NCI-H345 treated with DMSO at 0.1 percent for 48 hours (cell line): ENCODE measurements at regions not wholly inside any gene's neighbourhood (a gene's known extent, or its start where the extent isn't known, plus 50 kb on each side); places are given as distances from the start of the nearest gene placed in this dataset.

Experiments used
- DNase-seq: peaks from one replicate; lab custom pipeline; 2025; ENCODE audit not compliant: unreplicated experiment; lab: John Stamatoyannopoulos, UW

DNA sequence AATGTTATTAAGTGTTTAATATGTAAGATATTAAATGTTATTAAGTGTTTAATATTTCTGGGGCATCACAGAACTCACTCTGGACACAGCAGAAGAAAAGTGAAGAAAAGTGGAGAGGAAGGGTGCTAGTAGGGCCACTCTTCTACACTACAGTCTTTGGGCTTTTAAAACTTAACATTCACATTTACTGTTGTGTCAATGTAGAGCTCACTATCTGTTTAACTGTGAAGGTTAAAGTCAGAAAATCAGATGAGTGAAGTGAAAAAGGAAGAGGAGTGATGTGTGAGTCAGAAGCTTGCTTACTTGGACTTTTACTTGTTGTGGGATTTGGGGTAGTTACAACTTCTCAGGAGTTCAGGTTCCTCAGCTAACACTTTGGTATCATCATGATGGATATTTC is 145.3 kb upstream of the DNAJC19 start:
- no peak for DNase-seq

DNA sequence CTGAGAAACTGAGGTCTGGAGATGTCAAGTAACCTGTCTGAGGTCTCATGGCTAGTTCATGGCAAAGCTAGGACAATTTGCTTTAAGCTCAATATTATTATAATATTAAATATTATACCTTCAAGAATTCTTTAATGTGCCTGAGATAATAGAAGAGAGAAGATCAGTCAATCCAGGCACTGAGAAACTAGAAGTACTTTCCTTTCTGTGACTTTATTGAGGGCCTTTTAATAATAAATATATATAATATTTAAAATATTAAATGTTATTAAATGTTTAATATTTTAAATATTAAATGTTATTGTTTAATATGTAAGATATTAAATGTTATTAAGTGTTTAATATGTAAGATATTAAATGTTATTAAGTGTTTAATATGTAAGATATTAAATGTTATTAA is 144.3 kb upstream of the DNAJC19 start:
- DNase-seq = no peak

DNA sequence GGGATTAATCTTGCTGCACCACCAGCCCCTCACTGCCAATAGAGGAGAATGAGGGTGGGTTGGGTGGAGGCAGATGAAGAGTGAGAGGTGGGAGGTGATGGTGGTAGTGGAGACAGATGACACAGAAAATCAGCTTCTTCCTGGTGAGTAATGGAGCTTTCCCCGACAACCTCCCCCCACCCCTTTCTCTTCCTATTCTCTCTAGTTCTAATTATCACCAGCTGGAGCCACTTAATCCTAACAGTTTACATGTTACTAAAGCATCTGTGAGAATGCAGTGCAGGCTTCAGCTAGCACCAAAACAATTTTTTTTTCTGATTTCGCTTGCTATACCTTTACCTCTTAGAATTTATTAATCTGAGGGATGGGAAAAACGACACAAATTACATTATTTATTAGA is 116.1 kb upstream of the DNAJC19 start:
- DNase-seq = no peak

DNA sequence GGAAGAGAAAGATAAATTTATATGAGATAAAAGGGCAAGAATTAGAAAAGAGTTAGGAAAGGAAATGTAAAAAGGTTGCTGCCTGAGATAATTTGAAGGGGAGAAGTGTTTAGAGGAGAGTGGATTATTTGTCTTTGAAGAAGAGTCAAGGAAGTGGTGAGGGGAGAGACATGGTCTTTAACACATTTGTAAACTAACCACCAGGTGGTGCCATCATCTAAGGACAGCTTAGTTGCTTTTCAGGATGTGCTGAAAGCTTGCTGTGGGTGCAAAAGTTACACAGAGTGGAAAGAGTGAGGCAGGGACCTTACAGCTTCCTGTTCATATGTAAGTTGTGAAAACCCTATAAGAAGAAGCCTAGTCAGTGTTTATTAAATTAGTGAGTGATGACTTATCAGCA is 114.1 kb upstream of the DNAJC19 start:
- no peak for DNase-seq

DNA sequence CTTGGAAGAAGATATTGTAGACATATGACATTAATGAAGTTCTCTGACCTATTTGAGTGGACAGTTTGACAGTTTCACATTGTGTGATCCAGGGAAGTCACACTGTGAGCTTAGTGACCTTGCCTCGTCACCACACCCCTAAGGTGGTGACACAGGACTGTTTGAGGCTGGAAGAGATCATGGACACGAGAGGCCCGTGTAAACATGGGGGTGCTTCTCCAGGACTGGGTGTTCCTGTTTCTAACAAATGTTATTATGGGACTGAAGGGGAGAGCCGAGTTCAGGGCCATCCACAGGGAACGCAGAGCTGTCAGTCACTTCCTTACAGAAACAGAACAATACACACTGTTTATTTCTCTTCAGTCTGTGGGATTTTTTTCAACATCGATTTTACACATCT is 96.5 kb upstream of the DNAJC19 start:
- no peak for DNase-seq

DNA sequence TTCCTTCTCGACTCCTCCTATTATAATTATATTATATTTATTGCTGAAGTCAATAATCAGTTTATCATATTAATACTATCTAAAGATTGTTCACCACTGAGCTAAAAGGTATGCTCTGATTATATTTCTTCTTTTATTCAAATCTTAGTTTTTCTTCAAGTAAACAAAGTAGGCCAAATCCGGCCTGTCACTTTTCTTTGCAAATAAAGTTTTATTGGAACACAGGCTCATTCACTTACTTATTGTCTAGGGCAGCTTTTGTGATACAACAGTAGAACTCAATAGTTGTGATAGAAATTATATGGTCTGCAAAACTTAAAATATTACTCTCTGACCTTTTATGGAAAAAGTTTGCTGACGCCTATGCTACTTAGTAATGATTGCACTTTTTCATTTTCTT is 92.4 kb upstream of the DNAJC19 start:
- DNase-seq = no peak

DNA sequence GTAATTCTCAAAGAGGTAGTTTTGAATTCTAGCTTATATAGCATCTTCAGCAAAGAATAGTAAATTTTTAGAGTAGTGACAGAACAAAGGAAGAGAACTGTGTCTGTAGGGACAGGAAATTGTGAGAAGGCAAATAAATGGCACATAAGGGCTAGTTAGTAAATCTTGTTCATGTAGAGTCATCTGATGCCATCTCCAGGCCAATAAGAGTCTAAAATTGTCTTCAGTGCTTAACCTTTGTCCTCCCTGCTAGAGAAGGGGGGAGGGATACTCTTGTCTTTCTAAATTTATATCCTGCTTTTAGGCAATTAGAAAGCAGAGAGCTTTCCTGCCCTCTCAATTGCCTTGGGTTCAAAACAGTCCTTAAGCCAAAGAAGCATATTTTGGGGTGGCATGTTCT is 87.0 kb upstream of the DNAJC19 start:
- DNase-seq = no peak

DNA sequence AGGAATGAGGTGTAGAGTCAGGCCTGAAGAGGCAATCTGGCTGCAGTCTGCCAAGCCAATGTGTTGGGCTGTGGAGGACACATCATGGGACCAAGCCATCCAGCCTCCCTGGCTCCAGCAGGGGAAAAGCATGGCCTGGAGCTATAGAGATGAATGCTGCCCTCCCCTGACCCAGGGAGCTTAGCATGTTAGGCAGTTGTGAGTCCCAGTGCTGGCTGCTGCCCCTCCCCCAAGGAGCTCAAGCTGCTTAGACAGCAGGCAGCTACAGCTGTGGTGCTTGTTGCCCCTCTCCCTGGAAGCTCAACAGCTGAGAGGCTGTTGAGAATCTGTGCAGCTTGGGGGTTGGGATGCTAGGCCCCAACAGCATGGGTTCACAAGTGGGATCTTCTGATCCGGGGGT is 85.6 kb upstream of the DNAJC19 start:
- DNase-seq = no peak

DNA sequence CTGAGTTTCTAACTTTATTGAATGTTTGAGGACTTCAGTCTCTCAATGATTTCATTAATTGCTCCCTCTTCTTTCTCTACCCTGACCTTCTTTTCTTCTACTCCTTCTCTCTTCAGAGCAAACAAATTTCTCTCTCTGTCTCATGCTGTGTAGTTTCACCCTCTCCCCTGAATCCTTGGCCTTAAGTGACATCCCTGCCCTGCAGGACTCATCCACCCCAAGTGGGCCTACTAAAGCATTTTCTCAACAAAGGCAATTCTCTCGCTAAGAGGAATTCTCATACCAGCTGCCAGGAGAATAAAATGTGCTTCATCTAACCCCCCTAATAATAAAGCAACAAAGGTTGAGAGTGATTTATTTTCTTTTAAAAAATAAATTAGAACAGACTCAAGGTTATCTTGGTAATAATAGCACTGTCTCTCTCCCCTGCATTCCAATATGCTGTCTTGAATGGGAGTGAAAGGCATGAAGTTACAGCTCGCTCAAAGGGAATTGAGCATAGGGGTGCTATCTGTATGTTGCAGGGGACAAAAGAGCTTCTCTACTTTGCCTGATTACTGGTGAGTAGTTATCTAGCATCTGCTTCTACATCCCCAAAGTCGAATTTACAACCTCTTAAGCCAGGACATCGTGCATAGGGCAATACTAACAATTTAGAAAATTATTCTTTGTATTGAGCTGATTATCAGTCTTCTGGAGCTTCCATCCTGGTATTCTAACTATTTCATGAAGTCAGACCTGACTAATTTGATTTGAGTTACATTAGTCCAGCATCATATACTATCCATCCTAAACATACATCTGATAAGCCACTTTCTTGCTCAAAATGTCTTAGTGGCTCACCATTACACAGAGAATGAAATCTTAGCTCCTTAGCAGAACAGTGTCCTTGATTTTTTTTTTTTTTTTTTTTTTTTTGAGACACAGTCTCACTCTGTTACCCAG is 76.9 kb upstream of the DNAJC19 start:
- DNase-seq = no peak

DNA sequence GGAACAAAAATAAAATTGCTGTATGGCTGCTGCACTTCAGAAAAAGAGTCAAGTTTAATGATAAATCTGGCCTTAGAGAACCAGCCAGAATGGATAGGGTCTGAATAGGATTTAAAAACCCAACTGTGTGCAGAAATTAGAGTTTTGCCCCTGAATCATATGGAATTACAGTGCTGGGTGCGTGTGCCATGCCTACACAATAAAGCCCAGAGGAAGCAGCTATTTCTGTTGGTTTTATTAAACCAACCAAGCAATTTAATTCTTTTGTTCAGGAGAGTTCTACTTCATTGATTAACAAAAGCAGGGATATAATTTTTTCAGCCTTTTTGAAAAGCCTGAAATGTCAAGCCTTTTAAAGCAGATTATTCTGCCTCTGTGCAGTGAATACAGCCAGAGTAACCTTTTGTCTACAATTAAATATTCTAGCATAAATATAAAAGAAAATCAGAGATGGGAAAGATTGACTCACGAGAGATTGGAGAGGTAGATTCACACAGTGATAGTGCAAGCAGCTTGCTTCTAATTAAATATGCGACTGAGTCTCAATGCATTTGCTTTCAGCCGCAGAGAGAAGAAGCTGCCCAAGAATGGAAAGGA is 66.7 kb upstream of the DNAJC19 start:
- DNase-seq = no peak

DNA sequence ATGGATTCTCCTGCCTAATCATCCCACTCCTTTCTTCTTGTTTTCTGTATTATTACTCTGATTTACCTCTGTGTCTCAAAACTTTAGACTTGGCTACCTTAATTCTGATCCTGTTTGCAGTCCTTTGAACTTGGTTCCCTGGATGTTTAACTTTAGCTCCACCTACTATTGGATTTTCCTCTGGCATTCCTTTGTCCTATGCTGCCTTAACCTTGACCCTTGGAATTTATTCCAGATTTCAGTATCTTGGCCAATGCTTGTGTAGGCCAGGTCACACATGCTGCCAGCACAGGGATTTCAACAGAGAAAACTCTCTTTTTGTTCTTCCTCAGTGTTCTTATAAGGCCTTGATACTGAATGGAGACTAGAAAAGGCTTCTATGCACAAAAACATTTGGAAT is 65.0 kb upstream of the DNAJC19 start:
- DNase-seq = no peak

DNA sequence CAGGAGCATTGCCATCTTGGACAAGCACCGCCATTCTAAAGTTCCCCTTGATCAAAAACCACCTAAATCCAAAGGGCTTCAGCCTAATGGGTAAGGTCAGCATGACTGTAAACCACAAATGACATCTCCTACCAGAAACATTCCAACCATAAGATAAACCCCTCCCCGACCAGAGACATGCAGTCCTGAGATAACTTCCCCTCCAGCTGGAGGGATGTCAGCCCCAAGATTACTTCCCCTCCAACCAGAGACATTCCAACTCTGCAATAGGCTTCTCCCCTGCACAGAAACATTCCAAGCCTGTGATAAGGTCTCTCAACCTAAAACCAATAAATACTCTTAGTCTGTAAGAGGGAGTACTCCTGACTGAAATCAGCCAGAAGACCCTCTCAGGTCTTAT is 62.7 kb upstream of the DNAJC19 start:
- no peak for DNase-seq

DNA sequence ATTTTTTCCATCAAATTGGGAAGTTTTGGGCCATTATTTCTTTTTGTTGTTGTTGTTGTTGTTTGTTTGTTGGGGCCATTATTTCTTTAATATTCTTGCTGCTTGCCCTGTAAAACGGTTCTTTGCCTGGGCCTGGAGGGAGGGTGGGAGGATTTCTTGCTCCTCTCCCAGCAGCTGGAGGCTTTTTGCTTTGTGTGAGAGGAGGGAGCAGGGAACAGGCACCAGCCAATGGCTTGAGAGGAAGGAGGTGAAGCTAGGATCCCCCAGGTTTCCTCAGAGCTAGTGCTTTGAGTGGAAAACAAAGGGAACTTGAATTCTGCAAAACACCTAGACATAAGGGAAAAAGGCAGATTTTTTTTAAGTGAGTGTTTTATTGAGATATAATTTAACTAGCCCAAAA is 61.2 kb upstream of the DNAJC19 start:
- no peak for DNase-seq

DNA sequence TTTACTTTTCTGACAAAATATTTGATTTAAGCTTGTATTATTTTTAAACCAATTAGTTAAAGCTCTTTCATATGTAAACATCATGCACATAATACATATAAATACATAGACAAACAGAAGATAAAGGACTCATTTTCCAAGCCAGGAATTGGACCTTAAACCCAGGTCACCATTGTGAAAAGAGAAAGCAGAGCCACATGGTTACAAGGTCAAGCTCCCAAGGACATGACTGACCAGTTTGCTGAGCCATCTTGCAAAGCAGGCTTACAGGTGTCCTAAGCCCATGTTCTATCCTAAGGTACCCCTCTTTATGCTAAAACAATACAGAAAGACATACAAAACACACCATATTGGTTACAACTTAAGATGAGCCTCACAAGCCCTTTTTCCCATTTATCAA is 50.5 kb upstream of the DNAJC19 start:
- DNase-seq = no peak
